ENCODE measurements at regions not wholly inside any gene's neighbourhood (a gene's known extent, or its start where the extent isn't known, plus 50 kb on each side); places are given as distances from the start of the nearest gene placed in this dataset.

- Histone ChIP-seq H3K4me1 (ENCODE audit: control insufficient read depth in 2 of 2, insufficient read depth in 2 of 2, low read length in 2 of 2) (no peaks in the 10 kb centered on the region), H3K9ac (ENCODE audit: low read depth in 1 of 2, low read length in 2 of 2) (no peak overlapping the region), H3K27me3 (ENCODE audit: control insufficient read depth in 2 of 2, insufficient read depth in 2 of 2, low read length in 2 of 2) (no peaks in the 10 kb centered on the region), H3K36me3 (ENCODE audit: control insufficient read depth in 2 of 2, insufficient read depth in 2 of 2, low read length in 2 of 2) (no peaks in the 10 kb centered on the region), H3K4me3 (ENCODE audit: low read length in 2 of 2) (no peak overlapping the region), H3K27ac (ENCODE audit: low read depth in 2 of 2, low read length in 2 of 2) (no peak overlapping the region), H3K9me3 (ENCODE audit: control insufficient read depth in 2 of 2, low read length in 2 of 2) (no peaks in the 10 kb centered on the region)
Measured at GRCh38 chr1:81437213-81437612, 363.5 kb upstream of the ADGRL2 start.

GRCh38 chr1:81435175-81435574, 365.6 kb upstream of the ADGRL2 start:
- Histone ChIP-seq H3K4me3 (ENCODE audit: low read length in 2 of 2) (no peak overlapping the region), H3K27me3 (ENCODE audit: control insufficient read depth in 2 of 2, insufficient read depth in 2 of 2, low read length in 2 of 2) (no peaks in the 10 kb centered on the region), H3K36me3 (ENCODE audit: control insufficient read depth in 2 of 2, insufficient read depth in 2 of 2, low read length in 2 of 2) (no peaks in the 10 kb centered on the region), H3K27ac (ENCODE audit: low read depth in 2 of 2, low read length in 2 of 2) (no peak overlapping the region), H3K9ac (ENCODE audit: low read depth in 1 of 2, low read length in 2 of 2) (no peak overlapping the region), H3K4me1 (ENCODE audit: control insufficient read depth in 2 of 2, insufficient read depth in 2 of 2, low read length in 2 of 2) (no peaks in the 10 kb centered on the region), H3K9me3 (ENCODE audit: control insufficient read depth in 2 of 2, low read length in 2 of 2) (no peaks in the 10 kb centered on the region)

- Histone ChIP-seq H3K4me1 (ENCODE audit: control insufficient read depth in 2 of 2, insufficient read depth in 2 of 2, low read length in 2 of 2) (peaks cover 0 to 5% of the 10 kb centered on the region in 2 donors), H3K27me3 (ENCODE audit: control insufficient read depth in 2 of 2, insufficient read depth in 2 of 2, low read length in 2 of 2) (no peaks in the 10 kb centered on the region), H3K27ac (ENCODE audit: low read depth in 2 of 2, low read length in 2 of 2) (no peak overlapping the region), H3K9ac (ENCODE audit: low read depth in 1 of 2, low read length in 2 of 2) (no peak overlapping the region), H3K4me3 (ENCODE audit: low read length in 2 of 2) (no peak overlapping the region), H3K36me3 (ENCODE audit: control insufficient read depth in 2 of 2, insufficient read depth in 2 of 2, low read length in 2 of 2) (no peaks in the 10 kb centered on the region), H3K9me3 (ENCODE audit: control insufficient read depth in 2 of 2, low read length in 2 of 2) (no peaks in the 10 kb centered on the region)
Measured at GRCh38 chr1:81433676-81434075, 367.1 kb upstream of the ADGRL2 start.

- H3K9ac ChIP-seq (ENCODE audit: low read depth in 1 of 2, low read length in 2 of 2), result no peak overlapping the region
- no peaks in the 10 kb centered on the region for H3K9me3 ChIP-seq (ENCODE audit: control insufficient read depth in 2 of 2, low read length in 2 of 2)
- H3K27me3 ChIP-seq (ENCODE audit: control insufficient read depth in 2 of 2, insufficient read depth in 2 of 2, low read length in 2 of 2), result no peaks in the 10 kb centered on the region
- H3K4me3 ChIP-seq (ENCODE audit: low read length in 2 of 2), result no peak overlapping the region
- peaks cover 0 to 8% of the 10 kb centered on the region in 2 donors for H3K4me1 ChIP-seq (ENCODE audit: control insufficient read depth in 2 of 2, insufficient read depth in 2 of 2, low read length in 2 of 2)
- peak overlapping the region; percentile 19 to 33 for H3K27ac ChIP-seq (ENCODE audit: low read depth in 2 of 2, low read length in 2 of 2)
- H3K36me3 ChIP-seq (ENCODE audit: control insufficient read depth in 2 of 2, insufficient read depth in 2 of 2, low read length in 2 of 2), result no peaks in the 10 kb centered on the region
Measured at GRCh38 chr1:81432654-81433109, 368.1 kb upstream of the ADGRL2 start.

GRCh38 chr1:81432059-81432458, 368.7 kb upstream of the ADGRL2 start:
- Histone ChIP-seq H3K36me3 (ENCODE audit: control insufficient read depth in 2 of 2, insufficient read depth in 2 of 2, low read length in 2 of 2) (no peaks in the 10 kb centered on the region), H3K4me3 (ENCODE audit: low read length in 2 of 2) (no peak overlapping the region), H3K4me1 (ENCODE audit: control insufficient read depth in 2 of 2, insufficient read depth in 2 of 2, low read length in 2 of 2) (peaks cover 0 to 8% of the 10 kb centered on the region in 2 donors), H3K9ac (ENCODE audit: low read depth in 1 of 2, low read length in 2 of 2) (no peak overlapping the region), H3K27ac (ENCODE audit: low read depth in 2 of 2, low read length in 2 of 2) (peak overlapping the region; percentile 0 to 49), H3K27me3 (ENCODE audit: control insufficient read depth in 2 of 2, insufficient read depth in 2 of 2, low read length in 2 of 2) (no peaks in the 10 kb centered on the region), H3K9me3 (ENCODE audit: control insufficient read depth in 2 of 2, low read length in 2 of 2) (no peaks in the 10 kb centered on the region)

- Histone ChIP-seq H3K36me3 (ENCODE audit: control insufficient read depth in 2 of 2, insufficient read depth in 2 of 2, low read length in 2 of 2) (no peaks in the 10 kb centered on the region), H3K4me1 (ENCODE audit: control insufficient read depth in 2 of 2, insufficient read depth in 2 of 2, low read length in 2 of 2) (peaks cover 0 to 8% of the 10 kb centered on the region in 2 donors), H3K27ac (ENCODE audit: low read depth in 2 of 2, low read length in 2 of 2) (peak overlapping the region in 1 of 2 donors; percentile 49), H3K27me3 (ENCODE audit: control insufficient read depth in 2 of 2, insufficient read depth in 2 of 2, low read length in 2 of 2) (no peaks in the 10 kb centered on the region), H3K4me3 (ENCODE audit: low read length in 2 of 2) (no peak overlapping the region), H3K9me3 (ENCODE audit: control insufficient read depth in 2 of 2, low read length in 2 of 2) (no peaks in the 10 kb centered on the region), H3K9ac (ENCODE audit: low read depth in 1 of 2, low read length in 2 of 2) (no peak overlapping the region)
Measured at GRCh38 chr1:81431624-81432000, 369.1 kb upstream of the ADGRL2 start.

GRCh38 chr1:81430955-81431623, 369.6 kb upstream of the ADGRL2 start:
- Histone ChIP-seq H3K27me3 (ENCODE audit: control insufficient read depth in 2 of 2, insufficient read depth in 2 of 2, low read length in 2 of 2) (no peaks in the 10 kb centered on the region), H3K9me3 (ENCODE audit: control insufficient read depth in 2 of 2, low read length in 2 of 2) (no peaks in the 10 kb centered on the region), H3K4me1 (ENCODE audit: control insufficient read depth in 2 of 2, insufficient read depth in 2 of 2, low read length in 2 of 2) (peaks cover 0 to 8% of the 10 kb centered on the region in 2 donors), H3K4me3 (ENCODE audit: low read length in 2 of 2) (no peak overlapping the region), H3K9ac (ENCODE audit: low read depth in 1 of 2, low read length in 2 of 2) (no peak overlapping the region), H3K27ac (ENCODE audit: low read depth in 2 of 2, low read length in 2 of 2) (no peak overlapping the region), H3K36me3 (ENCODE audit: control insufficient read depth in 2 of 2, insufficient read depth in 2 of 2, low read length in 2 of 2) (no peaks in the 10 kb centered on the region)

GRCh38 chr1:81430236-81430938, 370.3 kb upstream of the ADGRL2 start:
- Histone ChIP-seq H3K27ac (ENCODE audit: low read depth in 2 of 2, low read length in 2 of 2) (no peak overlapping the region), H3K4me1 (ENCODE audit: control insufficient read depth in 2 of 2, insufficient read depth in 2 of 2, low read length in 2 of 2) (peaks cover 0 to 8% of the 10 kb centered on the region in 2 donors), H3K9ac (ENCODE audit: low read depth in 1 of 2, low read length in 2 of 2) (no peak overlapping the region), H3K4me3 (ENCODE audit: low read length in 2 of 2) (no peak overlapping the region), H3K36me3 (ENCODE audit: control insufficient read depth in 2 of 2, insufficient read depth in 2 of 2, low read length in 2 of 2) (no peaks in the 10 kb centered on the region), H3K27me3 (ENCODE audit: control insufficient read depth in 2 of 2, insufficient read depth in 2 of 2, low read length in 2 of 2) (no peaks in the 10 kb centered on the region), H3K9me3 (ENCODE audit: control insufficient read depth in 2 of 2, low read length in 2 of 2) (no peaks in the 10 kb centered on the region)

- Histone ChIP-seq H3K27me3 (ENCODE audit: control insufficient read depth in 2 of 2, insufficient read depth in 2 of 2, low read length in 2 of 2) (no peaks in the 10 kb centered on the region), H3K9ac (ENCODE audit: low read depth in 1 of 2, low read length in 2 of 2) (no peak overlapping the region), H3K27ac (ENCODE audit: low read depth in 2 of 2, low read length in 2 of 2) (no peak overlapping the region), H3K4me3 (ENCODE audit: low read length in 2 of 2) (no peak overlapping the region), H3K9me3 (ENCODE audit: control insufficient read depth in 2 of 2, low read length in 2 of 2) (no peaks in the 10 kb centered on the region), H3K36me3 (ENCODE audit: control insufficient read depth in 2 of 2, insufficient read depth in 2 of 2, low read length in 2 of 2) (no peaks in the 10 kb centered on the region), H3K4me1 (ENCODE audit: control insufficient read depth in 2 of 2, insufficient read depth in 2 of 2, low read length in 2 of 2) (peaks cover 0 to 8% of the 10 kb centered on the region in 2 donors)
Measured at GRCh38 chr1:81428998-81429397, 371.7 kb upstream of the ADGRL2 start.

- H3K27ac ChIP-seq (ENCODE audit: low read depth in 2 of 2, low read length in 2 of 2), result no peak overlapping the region
- H3K9me3 ChIP-seq (ENCODE audit: control insufficient read depth in 2 of 2, low read length in 2 of 2), result no peaks in the 10 kb centered on the region
- no peak overlapping the region for H3K4me3 ChIP-seq (ENCODE audit: low read length in 2 of 2)
- H3K9ac ChIP-seq (ENCODE audit: low read depth in 1 of 2, low read length in 2 of 2), result no peak overlapping the region
- no peaks in the 10 kb centered on the region for H3K27me3 ChIP-seq (ENCODE audit: control insufficient read depth in 2 of 2, insufficient read depth in 2 of 2, low read length in 2 of 2)
- H3K4me1 ChIP-seq (ENCODE audit: control insufficient read depth in 2 of 2, insufficient read depth in 2 of 2, low read length in 2 of 2), result peaks cover 0 to 8% of the 10 kb centered on the region in 2 donors
- H3K36me3 ChIP-seq (ENCODE audit: control insufficient read depth in 2 of 2, insufficient read depth in 2 of 2, low read length in 2 of 2), result no peaks in the 10 kb centered on the region
Measured at GRCh38 chr1:81424816-81425215, 375.9 kb upstream of the ADGRL2 start.
